Upper lobe of right lung (tissue), 1 donor: ENCODE measurements at regions not wholly inside any gene's neighbourhood (a gene's known extent, or its start where the extent isn't known, plus 50 kb on each side); places are given as distances from the start of the nearest gene placed in this dataset.

Source experiments
- ATAC-seq: fragments of 200-7000 bp; cut with Tn5 transposase; one replicate; pipeline ENCODE4 v1.9.1; 2020; ENCODE audit warnings: mild to moderate bottlenecking, moderate library complexity
- DNase-seq: peaks from one replicate; pipeline ENCODE4 v3.0.0-alpha.2; 2020
- H3K27ac ChIP-seq: fragments of 200-600 bp; one replicate; pipeline ENCODE4 v1.8.0; 2022
- H3K27me3 ChIP-seq: fragments of 200-600 bp; one replicate; pipeline ENCODE4 v1.8.0; 2022; ENCODE audit warnings: mild to moderate bottlenecking
- H3K36me3 ChIP-seq: fragments of 200-600 bp; one replicate; pipeline ENCODE4 v1.8.0; 2022
- H3K4me1 ChIP-seq: fragments of 200-600 bp; one replicate; pipeline ENCODE4 v1.8.0; 2022
- H3K4me3 ChIP-seq: fragments of 200-600 bp; one replicate; pipeline ENCODE4 v1.8.0; 2022; ENCODE audit warnings: mild to moderate bottlenecking
- H3K9me3 ChIP-seq: fragments of 200-600 bp; one replicate; pipeline ENCODE4 v1.8.0; 2022
- intact Hi-C: fragments of 100-400 bp; cut with DNase I; formaldehyde crosslinking; loops from one replicate; pipeline ENCODE4 v1.11.0; 2022
- TF ChIP-seq, protein P1 (sequence below): fragments of 200-600 bp; IDR thresholded peaks from one replicate; pipeline ENCODE4 v1.8.0; 2022; ENCODE audit warnings: antibody characterized with exemption
- donor health status: DM: no; HTN: yes; CAD: no; lungs with severe emphysema.

DNA sequence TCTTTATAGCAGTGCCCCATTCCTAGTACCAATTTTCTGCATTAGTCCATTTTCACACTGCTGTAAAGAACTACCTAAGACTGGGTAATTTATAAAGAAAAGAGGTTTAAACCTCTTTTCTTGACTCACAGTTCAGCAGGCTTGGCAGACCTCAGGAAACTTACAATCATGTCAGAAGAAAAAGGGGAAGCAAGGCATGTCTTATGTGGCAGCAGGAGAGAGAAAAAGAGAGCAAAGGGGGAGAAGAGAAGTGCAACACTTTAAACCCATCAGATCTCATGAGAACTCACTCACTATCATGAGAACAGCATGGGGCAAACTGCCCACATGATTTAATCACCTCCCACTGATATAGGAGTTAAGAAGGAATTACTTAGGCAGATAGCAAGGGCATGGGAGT lies 101.6 kb upstream of the PLEKHG7 start:
- Histone ChIP-seq H3K27me3 (no peaks in the 10 kb centered on the region), H3K4me3 (no peak overlapping the region), H3K27ac (no peak overlapping the region), H3K9me3 (no peaks in the 10 kb centered on the region), H3K36me3 (no peaks in the 10 kb centered on the region), H3K4me1 (peaks cover 13% of the 10 kb centered on the region)
- TF ChIP-seq, protein P1, sequence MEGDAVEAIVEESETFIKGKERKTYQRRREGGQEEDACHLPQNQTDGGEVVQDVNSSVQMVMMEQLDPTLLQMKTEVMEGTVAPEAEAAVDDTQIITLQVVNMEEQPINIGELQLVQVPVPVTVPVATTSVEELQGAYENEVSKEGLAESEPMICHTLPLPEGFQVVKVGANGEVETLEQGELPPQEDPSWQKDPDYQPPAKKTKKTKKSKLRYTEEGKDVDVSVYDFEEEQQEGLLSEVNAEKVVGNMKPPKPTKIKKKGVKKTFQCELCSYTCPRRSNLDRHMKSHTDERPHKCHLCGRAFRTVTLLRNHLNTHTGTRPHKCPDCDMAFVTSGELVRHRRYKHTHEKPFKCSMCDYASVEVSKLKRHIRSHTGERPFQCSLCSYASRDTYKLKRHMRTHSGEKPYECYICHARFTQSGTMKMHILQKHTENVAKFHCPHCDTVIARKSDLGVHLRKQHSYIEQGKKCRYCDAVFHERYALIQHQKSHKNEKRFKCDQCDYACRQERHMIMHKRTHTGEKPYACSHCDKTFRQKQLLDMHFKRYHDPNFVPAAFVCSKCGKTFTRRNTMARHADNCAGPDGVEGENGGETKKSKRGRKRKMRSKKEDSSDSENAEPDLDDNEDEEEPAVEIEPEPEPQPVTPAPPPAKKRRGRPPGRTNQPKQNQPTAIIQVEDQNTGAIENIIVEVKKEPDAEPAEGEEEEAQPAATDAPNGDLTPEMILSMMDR: no peak
- no peak for DNase-seq
- intact Hi-C loops: no loop called here
- ATAC-seq: no peak

DNA sequence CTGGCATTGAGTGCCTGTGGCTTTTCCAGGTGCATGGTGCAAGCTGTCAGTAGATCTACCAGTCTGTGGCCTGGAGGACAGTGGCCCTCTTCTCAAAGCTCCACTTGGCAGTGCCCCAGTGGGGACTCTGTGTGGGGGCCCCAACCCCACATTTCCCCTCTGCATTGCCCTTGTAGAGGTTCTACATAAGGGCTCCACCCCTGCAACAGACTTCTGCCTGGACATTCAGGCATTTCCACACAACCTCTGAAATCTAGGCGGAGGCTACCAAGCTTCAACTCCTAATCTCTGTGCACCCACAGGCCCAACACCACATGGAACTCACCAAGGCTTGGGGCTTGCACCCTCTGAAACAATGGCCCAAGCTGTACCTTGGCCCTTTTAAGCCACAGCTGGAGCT lies 102.7 kb upstream of the PLEKHG7 start:
- peaks cover 9% of the 10 kb centered on the region for H3K4me1 ChIP-seq
- no peaks in the 10 kb centered on the region for H3K27me3 ChIP-seq
- H3K36me3 ChIP-seq: no peaks in the 10 kb centered on the region
- H3K27ac ChIP-seq: no peak overlapping the region
- TF ChIP-seq, protein P1: no peak
- intact Hi-C loops: no loop called here
- no peak for ATAC-seq
- DNase-seq: no peak
- H3K9me3 ChIP-seq: no peaks in the 10 kb centered on the region
- no peak overlapping the region for H3K4me3 ChIP-seq

DNA sequence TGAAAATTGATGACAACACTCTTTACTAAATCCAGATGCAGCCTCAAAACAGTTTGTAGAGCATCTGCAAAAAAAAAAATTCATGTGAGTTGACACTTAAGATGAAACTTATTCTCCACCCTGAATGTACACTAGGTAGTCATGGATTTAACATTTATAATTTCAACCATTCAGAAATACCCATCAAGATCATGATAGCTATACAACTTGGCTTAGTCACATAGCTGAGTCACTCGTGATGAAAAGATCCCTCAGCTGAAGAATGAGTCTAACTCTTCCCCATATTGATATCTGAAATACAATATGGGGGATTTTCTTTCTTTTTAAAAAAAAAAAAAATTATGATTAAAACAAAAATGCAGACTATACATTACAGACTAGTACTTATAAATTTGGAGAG lies 104.8 kb upstream of the PLEKHG7 start:
- Histone ChIP-seq H3K27ac (no peak overlapping the region), H3K36me3 (no peaks in the 10 kb centered on the region), H3K27me3 (no peaks in the 10 kb centered on the region), H3K9me3 (no peaks in the 10 kb centered on the region), H3K4me1 (peaks cover 16% of the 10 kb centered on the region), H3K4me3 (no peak overlapping the region)
- DNase-seq: no peak
- TF ChIP-seq, protein P1: no peak
- no peak for ATAC-seq
- intact Hi-C loops: no loop called here

DNA sequence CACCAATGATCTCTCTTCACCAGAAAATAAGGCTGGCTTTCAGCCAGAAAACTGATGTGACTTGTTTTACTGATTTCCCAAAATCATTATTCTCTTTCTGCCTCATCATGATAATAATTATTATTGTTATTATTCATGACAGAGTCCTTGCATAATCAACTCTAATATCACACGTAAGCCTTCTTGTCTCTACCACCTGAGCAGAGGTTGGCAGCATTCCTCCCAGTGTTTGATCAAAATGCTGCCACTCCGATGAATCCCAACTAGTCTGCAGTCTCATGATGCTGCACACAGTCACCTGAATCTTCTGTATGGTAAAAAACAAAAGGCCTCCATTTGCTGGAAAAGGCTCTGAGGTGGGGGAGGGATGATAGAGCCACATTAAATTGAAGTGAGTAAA lies 105.7 kb upstream of the PLEKHG7 start:
- H3K27ac ChIP-seq: no peak overlapping the region
- TF ChIP-seq, protein P1: no peak
- no peak for ATAC-seq
- DNase-seq: no peak
- H3K4me1 ChIP-seq: peaks cover 16% of the 10 kb centered on the region
- H3K27me3 ChIP-seq: no peaks in the 10 kb centered on the region
- no peak overlapping the region for H3K4me3 ChIP-seq
- intact Hi-C loops: no loop called here
- no peaks in the 10 kb centered on the region for H3K9me3 ChIP-seq
- H3K36me3 ChIP-seq: no peaks in the 10 kb centered on the region

DNA sequence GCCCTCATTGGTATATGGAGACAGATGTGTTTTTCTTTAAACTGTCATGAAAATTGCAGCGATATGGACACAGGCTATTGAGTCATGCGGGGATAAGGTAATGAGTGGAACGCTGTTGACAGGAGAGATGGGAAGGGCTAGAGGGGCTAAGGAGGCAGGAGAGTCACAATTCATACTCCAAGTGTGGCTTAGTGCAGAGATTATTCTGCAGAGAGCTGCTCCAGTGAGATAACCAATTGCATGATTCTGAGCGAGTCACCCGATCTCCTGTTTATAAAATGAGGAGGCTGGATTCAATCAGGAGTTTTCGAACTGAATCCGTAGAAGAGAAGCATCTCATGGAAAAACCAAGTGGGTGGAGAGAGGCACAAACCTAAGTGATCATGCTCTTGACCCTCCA lies 106.4 kb upstream of the PLEKHG7 start:
- Histone ChIP-seq H3K27me3 (no peaks in the 10 kb centered on the region), H3K4me1 (peaks cover 16% of the 10 kb centered on the region), H3K9me3 (no peaks in the 10 kb centered on the region), H3K27ac (no peak overlapping the region), H3K4me3 (no peak overlapping the region), H3K36me3 (no peaks in the 10 kb centered on the region)
- no peak for ATAC-seq
- no peak for DNase-seq
- intact Hi-C loops: no loop called here
- TF ChIP-seq, protein P1: no peak

DNA sequence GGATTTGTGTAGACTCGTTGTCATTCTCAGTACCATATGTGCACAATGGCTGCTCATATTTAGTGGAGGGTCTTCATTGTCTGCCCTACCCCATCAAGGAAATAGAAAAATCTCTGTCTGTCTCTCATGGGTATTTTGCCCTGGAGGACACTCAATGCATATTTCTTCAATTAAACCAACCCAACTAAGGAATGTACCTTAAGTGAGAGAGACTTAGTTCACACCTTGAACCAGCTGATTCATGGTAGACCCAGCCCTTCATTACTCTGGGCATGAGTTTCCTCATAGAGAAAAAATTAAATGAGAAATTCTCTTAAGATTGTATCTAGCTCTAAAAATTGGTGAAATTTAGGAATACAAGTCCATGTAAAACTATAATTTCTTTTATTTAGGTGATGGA lies 107.1 kb upstream of the PLEKHG7 start:
- intact Hi-C loops: no loop called here
- Histone ChIP-seq H3K27me3 (no peaks in the 10 kb centered on the region), H3K27ac (no peak overlapping the region), H3K9me3 (no peaks in the 10 kb centered on the region), H3K4me1 (peaks cover 16% of the 10 kb centered on the region), H3K4me3 (no peak overlapping the region), H3K36me3 (no peaks in the 10 kb centered on the region)
- TF ChIP-seq, protein P1: no peak
- DNase-seq: no peak
- no peak for ATAC-seq
